Fibroblast of gingiva (primary cell): ENCODE measurements at regions not wholly inside any gene's neighbourhood (a gene's known extent, or its start where the extent isn't known, plus 50 kb on each side); places are given as distances from the start of the nearest gene placed in this dataset.

Experiments used
- DNase-seq: peaks from one replicate; pipeline ENCODE4 v3.0.0-alpha.2; 2011; ENCODE audit warnings: low read depth

GRCh38 chr1:177472567-177472966 is 301.8 kb downstream of the BRINP2 start:
- no peak for DNase-seq

- no peak for DNase-seq
Observed at GRCh38 chr1:177471244-177471643, 300.5 kb downstream of the BRINP2 start.

GRCh38 chr1:177469519-177469918 is 298.8 kb downstream of the BRINP2 start:
- no peak for DNase-seq

- DNase-seq: no peak
Observed at GRCh38 chr1:177466286-177466685, 295.5 kb downstream of the BRINP2 start.

GRCh38 chr1:177464686-177465085 is 293.9 kb downstream of the BRINP2 start:
- no peak for DNase-seq

GRCh38 chr1:177451191-177451590 is 280.4 kb downstream of the BRINP2 start:
- no peak for DNase-seq

- no peak for DNase-seq
Observed at GRCh38 chr1:177448652-177449357, 278.0 kb downstream of the BRINP2 start.

- no peak for DNase-seq
Observed at GRCh38 chr1:177448036-177448615, 277.4 kb downstream of the BRINP2 start.

GRCh38 chr1:177444997-177445746 is 274.4 kb downstream of the BRINP2 start:
- no peak for DNase-seq

- no peak for DNase-seq
Observed at GRCh38 chr1:177443003-177443402, 272.2 kb downstream of the BRINP2 start.

GRCh38 chr1:177442584-177442983 is 271.8 kb downstream of the BRINP2 start:
- DNase-seq: no peak

- DNase-seq: no peak
Observed at GRCh38 chr1:177441281-177441680, 270.5 kb downstream of the BRINP2 start.

- no peak for DNase-seq
Observed at GRCh38 chr1:177440821-177441220, 270.1 kb downstream of the BRINP2 start.

- DNase-seq: no peak
Observed at GRCh38 chr1:177439301-177439700, 268.5 kb downstream of the BRINP2 start.

- DNase-seq: no peak
Observed at GRCh38 chr1:177435364-177435763, 264.6 kb downstream of the BRINP2 start.

- no peak for DNase-seq
Observed at GRCh38 chr1:177432897-177433296, 262.1 kb downstream of the BRINP2 start.

- no peak for DNase-seq
Observed at GRCh38 chr1:177431123-177431522, 260.4 kb downstream of the BRINP2 start.

GRCh38 chr1:177429234-177429633 is 258.5 kb downstream of the BRINP2 start:
- DNase-seq: no peak

- no peak for DNase-seq
Observed at GRCh38 chr1:177427811-177428210, 257.1 kb downstream of the BRINP2 start.

- no peak for DNase-seq
Observed at GRCh38 chr1:177426497-177426896, 255.7 kb downstream of the BRINP2 start.

- DNase-seq: no peak
Observed at GRCh38 chr1:177425199-177425598, 254.4 kb downstream of the BRINP2 start.

GRCh38 chr1:177424744-177425143 is 254.0 kb downstream of the BRINP2 start:
- DNase-seq: no peak

GRCh38 chr1:177423090-177423489 is 252.3 kb downstream of the BRINP2 start:
- DNase-seq: no peak
